GM12865 (cell line): ENCODE measurements at regions not wholly inside any gene's neighbourhood (a gene's known extent, or its start where the extent isn't known, plus 50 kb on each side); places are given as distances from the start of the nearest gene placed in this dataset.
"Not testable (repeated sequence)": the region's sequence is repeated elsewhere in the genome, so short reads cannot be mapped to it uniquely, and the experiment has no call there.

ENCODE experiments used
- DNase-seq: peaks from one replicate; pipeline ENCODE4 v3.0.0; 2010; ENCODE audit warnings: low read depth
- H3K4me3 ChIP-seq: 2 replicates; pipeline ENCODE4 v1.5.1; 2011; ENCODE audit warnings: mild to moderate bottlenecking, low read depth, low read length, control low read depth
- CTCF ChIP-seq: IDR thresholded peaks from 2 replicates; pipeline ENCODE4 v1.5.1; 2011; ENCODE audit warnings: low read length, control low read depth, low read depth, inconsistent platforms; ENCODE audit not compliant: insufficient read depth; ENCODE audit errors: missing control alignments

DNA sequence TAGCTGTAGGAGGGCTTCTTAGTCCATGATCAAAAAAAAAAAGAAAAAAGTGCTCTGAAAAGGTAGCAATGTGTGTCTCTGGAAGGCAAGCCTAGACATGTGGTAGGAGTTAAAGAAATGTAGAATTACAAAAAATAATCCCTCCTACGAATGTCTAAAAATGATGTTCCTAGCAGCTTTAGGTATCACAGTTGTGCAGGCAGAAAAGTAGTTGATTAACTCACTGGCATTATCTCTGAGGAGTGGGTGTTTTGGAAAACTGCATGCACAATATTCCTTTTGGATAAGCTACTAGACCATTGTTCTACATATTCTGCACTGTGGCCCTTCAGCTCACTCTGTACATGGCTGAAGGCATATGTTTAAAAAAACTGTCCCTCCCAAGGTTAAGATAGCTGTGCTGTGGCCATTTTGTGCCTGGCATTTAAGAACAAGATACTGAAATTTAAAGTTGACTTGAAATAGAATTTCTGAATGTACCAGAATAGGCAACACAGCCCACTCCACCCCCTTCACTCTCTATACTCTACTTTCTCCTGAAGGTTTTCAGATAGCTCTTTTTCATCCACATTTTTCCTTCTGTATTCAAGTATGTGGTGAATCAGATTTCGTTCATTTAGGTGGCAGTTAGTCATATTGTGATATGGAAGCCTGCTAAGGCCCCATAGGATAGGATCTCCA lies 463.9 kb upstream of the LRRC7 start:
- no peak for DNase-seq
- TF ChIP-seq CTCF: no peak
- no peak overlapping the region for H3K4me3 ChIP-seq

DNA sequence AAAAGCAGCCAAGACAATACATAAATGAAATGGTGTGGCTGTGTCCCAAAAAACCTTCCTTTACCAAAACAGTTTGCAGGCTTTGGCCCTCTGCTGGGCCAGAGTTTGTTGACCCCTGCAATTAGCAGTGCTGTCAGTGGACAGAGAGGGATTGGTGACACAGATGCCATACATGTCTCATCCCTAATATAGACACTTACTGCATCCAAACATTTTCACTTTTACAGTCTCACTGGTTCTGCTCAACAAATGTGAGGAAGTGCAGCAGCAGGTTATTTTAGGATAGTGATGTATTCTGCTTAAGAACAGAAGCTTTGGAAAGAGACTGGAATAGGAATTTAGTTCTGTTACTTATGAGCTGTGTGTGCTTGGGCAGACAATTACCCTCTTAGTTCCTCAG lies 462.8 kb upstream of the LRRC7 start:
- no peak for DNase-seq
- no peak for TF ChIP-seq CTCF
- H3K4me3 ChIP-seq: no peak overlapping the region

DNA sequence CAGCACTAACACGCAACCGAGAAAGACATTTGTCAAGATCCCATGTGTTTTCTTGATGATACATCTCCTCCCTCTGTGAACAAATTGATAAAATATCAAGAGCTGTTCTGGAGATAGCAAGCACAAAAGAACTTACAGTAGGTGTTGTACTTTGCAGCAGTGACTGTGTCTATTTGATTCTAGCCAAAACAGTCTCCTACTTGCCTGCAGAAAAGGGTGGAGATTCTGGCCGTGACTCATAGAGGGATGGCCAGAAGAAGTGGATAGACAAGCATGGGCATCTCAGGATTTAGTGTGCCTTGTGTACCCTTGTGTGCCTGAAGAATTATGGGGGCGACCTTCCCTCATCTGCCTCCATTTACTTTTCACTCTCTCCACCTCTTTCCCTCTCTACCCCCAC lies 458.4 kb upstream of the LRRC7 start:
- DNase-seq: no peak
- no peak overlapping the region for H3K4me3 ChIP-seq
- no peak for TF ChIP-seq CTCF

- H3K4me3 ChIP-seq: no peak overlapping the region
- TF ChIP-seq CTCF: no peak
- DNase-seq: no peak
Measured at GRCh38 chr1:69110851-69111250, 456.9 kb upstream of the LRRC7 start.

DNA sequence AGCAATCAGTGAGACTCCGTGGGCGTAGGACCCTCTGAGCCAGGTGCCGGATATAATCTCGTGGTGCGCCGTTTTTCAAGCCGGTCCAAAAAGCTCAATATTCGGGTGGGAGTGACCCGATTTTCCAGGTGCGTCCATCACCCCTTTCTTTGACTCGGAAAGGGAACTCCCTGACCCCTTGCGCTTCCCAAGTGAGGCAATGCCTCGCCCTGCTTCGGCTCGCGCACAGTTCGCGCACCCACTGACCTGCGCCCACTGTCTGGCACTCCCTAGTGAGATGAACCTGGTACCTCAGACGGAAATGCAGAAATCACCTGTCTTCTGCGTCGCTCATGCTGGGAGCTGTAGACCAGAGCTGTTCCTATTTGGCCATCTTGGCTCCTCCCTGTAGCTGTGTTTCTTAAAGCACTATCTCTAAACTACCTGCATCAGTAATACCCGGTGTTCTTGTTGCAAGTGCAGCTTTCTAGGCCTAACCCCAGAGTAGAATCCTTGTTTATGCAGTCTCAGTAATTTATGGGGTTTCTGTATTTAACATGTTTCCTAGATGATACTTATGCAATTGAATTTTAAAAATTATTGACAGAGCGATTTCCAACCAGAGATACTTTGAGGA lies 447.5 kb upstream of the LRRC7 start:
- not testable (repeated sequence) for H3K4me3 ChIP-seq, DNase-seq

GRCh38 chr1:69120817-69121216 lies 446.9 kb upstream of the LRRC7 start:
- no peak overlapping the region for H3K4me3 ChIP-seq
- DNase-seq: no peak
- no peak for TF ChIP-seq CTCF

DNA sequence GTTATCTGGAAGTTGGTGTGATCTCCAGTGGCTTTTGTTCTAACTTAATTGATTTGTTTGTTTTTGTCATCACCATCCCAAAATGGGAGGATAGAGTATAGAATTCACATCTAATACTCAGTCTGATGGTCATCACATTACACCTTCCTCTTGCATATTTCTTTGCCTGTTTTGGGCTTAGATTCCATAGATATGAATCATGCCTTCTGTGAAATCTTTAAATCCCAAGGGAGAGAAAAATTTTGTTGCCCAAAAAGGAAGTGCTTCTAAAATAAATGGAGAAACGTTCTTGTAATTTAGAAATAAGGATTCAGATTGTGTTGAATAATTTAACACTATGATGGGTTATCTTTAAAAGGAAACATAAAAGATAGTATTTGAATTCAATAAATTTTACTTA lies 446.0 kb upstream of the LRRC7 start:
- TF ChIP-seq CTCF: no peak
- H3K4me3 ChIP-seq: no peak overlapping the region
- DNase-seq: no peak
